GM21528 (cell line): ENCODE measurements at regions not wholly inside any gene's neighbourhood (a gene's known extent, or its start where the extent isn't known, plus 50 kb on each side); places are given as distances from the start of the nearest gene placed in this dataset.

Source experiments
- ATAC-seq: cut with Tn5 transposase; IDR thresholded peaks from one replicate; pipeline ENCODE4 v1.9.1; 2021; ENCODE audit warnings: mild to moderate bottlenecking, moderate library complexity; ENCODE audit not compliant: unreplicated experiment, low FRiP score

- ATAC-seq: no peak
These were observed 167.7 kb downstream of the ZFP36L2 start for GRCh38 chr2:43058726-43059110.

GRCh38 chr2:43057742-43058725 is 168.4 kb downstream of the ZFP36L2 start:
- no peak for ATAC-seq

GRCh38 chr2:43057026-43057741 is 169.2 kb downstream of the ZFP36L2 start:
- no peak for ATAC-seq

GRCh38 chr2:43055985-43056384 is 170.4 kb downstream of the ZFP36L2 start:
- ATAC-seq: no peak

- no peak for ATAC-seq
These were observed 171.1 kb downstream of the ZFP36L2 start for GRCh38 chr2:43055086-43055912.

GRCh38 chr2:43054367-43054766 is 172.0 kb downstream of the ZFP36L2 start:
- no peak for ATAC-seq

GRCh38 chr2:43052944-43053306 is 173.5 kb downstream of the ZFP36L2 start:
- ATAC-seq: no peak

GRCh38 chr2:43052204-43052943 is 174.0 kb downstream of the ZFP36L2 start:
- ATAC-seq: no peak

GRCh38 chr2:43051338-43051737 is 175.1 kb downstream of the ZFP36L2 start:
- no peak for ATAC-seq

- no peak for ATAC-seq
These were observed 175.5 kb downstream of the ZFP36L2 start for GRCh38 chr2:43050866-43051265.

GRCh38 chr2:43049836-43050801 is 176.3 kb downstream of the ZFP36L2 start:
- no peak for ATAC-seq

- no peak for ATAC-seq
These were observed 179.1 kb downstream of the ZFP36L2 start for GRCh38 chr2:43047187-43047780.

GRCh38 chr2:43045866-43046265 is 180.5 kb downstream of the ZFP36L2 start:
- no peak for ATAC-seq

GRCh38 chr2:43044093-43044681 is 182.2 kb downstream of the ZFP36L2 start:
- no peak for ATAC-seq

- ATAC-seq: no peak
These were observed 182.9 kb downstream of the ZFP36L2 start for GRCh38 chr2:43043553-43043870.

- ATAC-seq: no peak
These were observed 184.6 kb downstream of the ZFP36L2 start for GRCh38 chr2:43041661-43042360.

- ATAC-seq: no peak
These were observed 185.2 kb downstream of the ZFP36L2 start for GRCh38 chr2:43041173-43041591.
